Tibial artery (tissue), 4 donors: ENCODE measurements at regions not wholly inside any gene's neighbourhood (a gene's known extent, or its start where the extent isn't known, plus 50 kb on each side); places are given as distances from the start of the nearest gene placed in this dataset.
A peak's percentile ranks its signal among the peaks of the same experiment; 100 is the strongest.

Experiments
- DNase-seq, 2 donors: peaks; one replicate each; pipeline ENCODE4 v3.0.0-alpha.2; 2019
- H3K27ac ChIP-seq, 2 donors: fragments of 200-600 bp; sonication (generic) in 1 of 2; 1 replicate in 1 of 2; 2 replicates in 1 of 2; pipeline ENCODE4 v1.5.1; 2018 to 2019; ENCODE audit warnings: mild to moderate bottlenecking in 1 of 2
- H3K27me3 ChIP-seq, 2 donors: fragments of 200-600 bp; sonication (generic) in 1 of 2; one replicate each; pipeline versions ENCODE4 v1.5.1 to v1.6.0; 2016 to 2019
- H3K36me3 ChIP-seq, 3 donors: fragments of 200-600 bp; sonication (generic) in 2 of 3; one replicate each; pipeline ENCODE4 v1.5.1; 2016 to 2019; ENCODE audit warnings: mild to moderate bottlenecking in 2 of 3
- H3K4me1 ChIP-seq, 4 donors: fragments of 200-600 bp; sonication (generic) in 2 of 4; 1 replicate in 3 of 4; 2 replicates in 1 of 4; pipeline ENCODE4 v1.5.1; 2016 to 2019
- H3K4me3 ChIP-seq, 2 donors: fragments of 200-600 bp; sonication (generic) in 1 of 2; 1 replicate in 1 of 2; 2 replicates in 1 of 2; pipeline ENCODE4 v1.5.1; 2018 to 2019; ENCODE audit warnings: mild to moderate bottlenecking in 2 of 2
- H3K9me3 ChIP-seq, 3 donors: fragments of 200-600 bp; sonication (generic) in 1 of 3; one replicate each; pipeline ENCODE4 v1.5.1; 2016 to 2019
- CTCF ChIP-seq, 2 experiments: fragments of 200-600 bp in 1 of 2; fragments of 450-650 bp in 1 of 2; IDR thresholded peaks; one replicate each; pipeline ENCODE4 v1.5.1; 2017 to 2019; ENCODE audit warnings: antibody characterized with exemption in 2 of 2, mild to moderate bottlenecking in 1 of 2, moderate library complexity in 1 of 2
- intact Hi-C: fragments of 100-400 bp; cut with DNase I; formaldehyde crosslinking; loops from one replicate; pipeline ENCODE4 v1.15.0; 2023; ENCODE audit warnings: low total_unique reads

GRCh38 chr6:165894171-165894825 is 231.3 kb upstream of the PDE10A start:
- intact Hi-C loops, result no loop called here
- no peak for TF ChIP-seq CTCF (IDR thresholded peaks at IDR 0.05)

GRCh38 chr6:165893431-165893830 is 230.4 kb upstream of the PDE10A start:
- intact Hi-C loops, result no loop called here
- Histone ChIP-seq H3K4me1 (no peaks in the 10 kb centered on the region), H3K9me3 (no peaks in the 10 kb centered on the region), H3K36me3 (no peaks in the 10 kb centered on the region), H3K27me3 (peaks cover 0 to 11% of the 10 kb centered on the region in 2 donors), H3K27ac (no peak overlapping the region), H3K4me3 (no peak overlapping the region)
- no peak for DNase-seq
- TF ChIP-seq CTCF (IDR thresholded peaks at IDR 0.05), result no peak

More at GRCh38 chr6:165894171-165894825, 231.3 kb upstream of the PDE10A start:
- Histone ChIP-seq H3K27ac (no peak overlapping the region), H3K27me3 (peaks cover 0 to 11% of the 10 kb centered on the region in 2 donors), H3K36me3 (no peaks in the 10 kb centered on the region), H3K4me3 (no peak overlapping the region), H3K4me1 (no peaks in the 10 kb centered on the region), H3K9me3 (no peaks in the 10 kb centered on the region)
- DNase-seq, result no peak

- Histone ChIP-seq H3K27me3 (peaks cover 0 to 11% of the 10 kb centered on the region in 2 donors), H3K36me3 (no peaks in the 10 kb centered on the region), H3K27ac (no peak overlapping the region), H3K4me3 (no peak overlapping the region), H3K4me1 (no peaks in the 10 kb centered on the region), H3K9me3 (no peaks in the 10 kb centered on the region)
- intact Hi-C loops, result no loop called here
- DNase-seq, result no peak
- TF ChIP-seq CTCF (IDR thresholded peaks at IDR 0.05), result no peak
Observed at GRCh38 chr6:165891320-165891719, 228.3 kb upstream of the PDE10A start.

- H3K4me1 ChIP-seq, result no peaks in the 10 kb centered on the region
- no peak for DNase-seq
- H3K27ac ChIP-seq, result no peak overlapping the region
- H3K27me3 ChIP-seq, result peaks cover 0 to 9% of the 10 kb centered on the region in 2 donors
- H3K9me3 ChIP-seq, result no peaks in the 10 kb centered on the region
- no peak for TF ChIP-seq CTCF (IDR thresholded peaks at IDR 0.05)
- intact Hi-C loops, result no loop called here
- H3K4me3 ChIP-seq, result no peak overlapping the region
- no peaks in the 10 kb centered on the region for H3K36me3 ChIP-seq
Observed at GRCh38 chr6:165890404-165890735, 227.3 kb upstream of the PDE10A start.

GRCh38 chr6:165889636-165890403 is 226.8 kb upstream of the PDE10A start:
- no peak overlapping the region for H3K4me3 ChIP-seq
- TF ChIP-seq CTCF (IDR thresholded peaks at IDR 0.05), result peak in 1 of 2 experiments; percentile 12
- no peaks in the 10 kb centered on the region for H3K4me1 ChIP-seq
- no peak for DNase-seq
- no peaks in the 10 kb centered on the region for H3K9me3 ChIP-seq
- intact Hi-C loops, result loop anchor here (5.0 kb wide), 1 partner anchor 97 kb away; no protein-coding TSS in a partner anchor
- H3K36me3 ChIP-seq, result no peaks in the 10 kb centered on the region
- H3K27ac ChIP-seq, result no peak overlapping the region
- H3K27me3 ChIP-seq, result peaks cover 0 to 9% of the 10 kb centered on the region in 2 donors
